LNCAP (cell line): ENCODE measurements at regions not wholly inside any gene's neighbourhood (a gene's known extent, or its start where the extent isn't known, plus 50 kb on each side); places are given as distances from the start of the nearest gene placed in this dataset.

Experiments used
- TF ChIP-seq, protein P1 (sequence below): fragments of 450-650 bp; IDR thresholded peaks from 2 replicates; pipeline ENCODE4 v1.5.1; 2017; ENCODE audit warnings: mild to moderate bottlenecking

- TF ChIP-seq, protein P1, sequence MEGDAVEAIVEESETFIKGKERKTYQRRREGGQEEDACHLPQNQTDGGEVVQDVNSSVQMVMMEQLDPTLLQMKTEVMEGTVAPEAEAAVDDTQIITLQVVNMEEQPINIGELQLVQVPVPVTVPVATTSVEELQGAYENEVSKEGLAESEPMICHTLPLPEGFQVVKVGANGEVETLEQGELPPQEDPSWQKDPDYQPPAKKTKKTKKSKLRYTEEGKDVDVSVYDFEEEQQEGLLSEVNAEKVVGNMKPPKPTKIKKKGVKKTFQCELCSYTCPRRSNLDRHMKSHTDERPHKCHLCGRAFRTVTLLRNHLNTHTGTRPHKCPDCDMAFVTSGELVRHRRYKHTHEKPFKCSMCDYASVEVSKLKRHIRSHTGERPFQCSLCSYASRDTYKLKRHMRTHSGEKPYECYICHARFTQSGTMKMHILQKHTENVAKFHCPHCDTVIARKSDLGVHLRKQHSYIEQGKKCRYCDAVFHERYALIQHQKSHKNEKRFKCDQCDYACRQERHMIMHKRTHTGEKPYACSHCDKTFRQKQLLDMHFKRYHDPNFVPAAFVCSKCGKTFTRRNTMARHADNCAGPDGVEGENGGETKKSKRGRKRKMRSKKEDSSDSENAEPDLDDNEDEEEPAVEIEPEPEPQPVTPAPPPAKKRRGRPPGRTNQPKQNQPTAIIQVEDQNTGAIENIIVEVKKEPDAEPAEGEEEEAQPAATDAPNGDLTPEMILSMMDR: no peak
These were observed 236.5 kb upstream of the F9 start for GRCh38 chrX:139293991-139294390.

DNA sequence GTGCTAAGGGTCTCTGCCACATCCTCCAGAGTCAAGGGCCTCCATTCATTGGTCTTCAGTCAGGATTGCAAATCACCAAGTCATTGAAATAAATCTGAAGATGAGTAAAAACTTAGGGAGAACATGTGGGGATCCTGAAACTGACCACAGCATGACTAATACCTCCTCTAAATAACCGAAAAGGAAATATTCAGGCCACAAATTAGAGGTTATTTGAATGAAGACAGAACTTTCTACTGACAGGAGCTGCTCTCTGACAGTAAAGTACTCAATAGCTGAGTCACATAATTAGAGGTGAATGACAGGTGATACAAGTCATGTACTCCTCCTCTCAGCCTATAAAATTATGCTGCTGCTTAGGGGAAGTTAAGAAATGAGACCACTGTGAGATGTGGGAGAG lies 240.2 kb upstream of the F9 start:
- TF ChIP-seq, protein P1: no peak

DNA sequence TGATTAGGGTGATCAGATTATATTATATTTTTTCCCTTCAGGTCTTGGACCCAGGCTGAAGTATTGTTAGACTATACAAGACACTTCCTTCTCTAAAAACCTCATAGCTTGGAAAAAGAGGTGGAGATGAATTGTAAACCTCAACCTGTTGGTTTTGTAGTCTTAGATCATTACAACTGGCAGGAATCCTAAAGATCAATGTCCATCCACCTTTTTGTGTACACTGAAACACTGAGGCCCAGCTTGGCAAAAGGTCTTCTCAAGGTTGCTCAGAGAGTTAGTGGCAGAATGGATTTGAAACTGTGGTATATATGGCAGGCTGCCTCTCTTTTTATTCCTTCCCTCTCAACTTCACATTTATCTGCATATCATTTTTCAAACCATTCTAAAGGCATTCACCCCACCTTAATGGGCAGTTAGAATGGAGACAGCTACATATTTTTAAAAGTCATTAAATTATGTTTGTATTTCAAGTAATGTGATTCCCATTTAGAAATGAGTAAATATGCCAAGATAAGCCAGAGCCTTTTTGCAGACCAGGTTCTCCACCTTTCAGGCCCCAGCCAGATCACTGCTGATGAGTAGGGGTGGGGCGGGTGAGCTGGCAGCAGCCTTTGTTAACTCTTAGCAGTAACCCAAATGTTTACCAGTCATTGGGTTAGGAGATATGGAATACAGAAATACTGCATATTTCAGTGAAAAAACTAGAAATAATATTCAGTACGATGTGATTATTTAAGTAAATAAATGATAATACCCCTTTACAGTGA lies 243.2 kb upstream of the F9 start:
- TF ChIP-seq, protein P1: no peak

DNA sequence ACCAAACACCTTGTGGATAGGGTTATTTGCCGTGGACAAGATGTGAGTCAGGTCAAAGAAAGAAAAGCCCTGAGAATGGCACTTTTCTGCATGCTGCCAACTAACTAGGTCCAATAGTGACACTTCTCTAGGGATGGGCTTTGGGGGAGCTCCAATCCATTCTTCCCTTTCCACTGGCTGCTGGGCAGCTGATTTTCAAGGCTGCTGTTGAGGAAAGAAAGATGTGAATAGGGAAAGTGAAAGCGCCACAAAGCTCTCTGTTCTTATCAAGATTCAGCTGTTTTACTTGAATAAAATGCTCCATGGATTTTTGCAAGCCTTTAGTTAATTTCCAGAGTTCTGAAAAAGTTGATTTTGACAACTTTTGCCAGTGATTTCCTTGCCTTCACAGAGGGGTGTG lies 244.2 kb upstream of the F9 start:
- TF ChIP-seq, protein P1: no peak

GRCh38 chrX:139267851-139268250 lies 262.7 kb upstream of the F9 start:
- TF ChIP-seq, protein P1: no peak

DNA sequence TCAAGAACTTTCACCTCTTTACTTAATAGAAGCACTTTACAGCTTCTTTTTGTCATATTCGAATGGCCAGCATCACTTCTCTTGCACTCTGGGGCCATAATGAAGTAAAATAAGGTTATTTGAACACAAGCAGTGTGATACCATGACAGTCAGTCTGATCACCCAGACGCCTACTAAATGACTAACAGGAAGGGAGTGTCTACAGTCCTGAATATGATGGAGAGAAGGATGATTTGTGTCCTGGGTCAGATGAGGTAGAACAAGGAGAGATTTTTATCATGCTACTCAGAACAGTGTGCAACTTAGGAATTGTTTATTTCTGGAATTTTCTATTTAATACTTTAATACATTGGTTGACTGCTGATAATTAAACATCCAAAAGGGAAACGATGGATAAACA lies 284.2 kb upstream of the F9 start:
- TF ChIP-seq, protein P1: no peak

GRCh38 chrX:139237141-139237540 lies 293.4 kb upstream of the F9 start:
- TF ChIP-seq, protein P1: no peak

DNA sequence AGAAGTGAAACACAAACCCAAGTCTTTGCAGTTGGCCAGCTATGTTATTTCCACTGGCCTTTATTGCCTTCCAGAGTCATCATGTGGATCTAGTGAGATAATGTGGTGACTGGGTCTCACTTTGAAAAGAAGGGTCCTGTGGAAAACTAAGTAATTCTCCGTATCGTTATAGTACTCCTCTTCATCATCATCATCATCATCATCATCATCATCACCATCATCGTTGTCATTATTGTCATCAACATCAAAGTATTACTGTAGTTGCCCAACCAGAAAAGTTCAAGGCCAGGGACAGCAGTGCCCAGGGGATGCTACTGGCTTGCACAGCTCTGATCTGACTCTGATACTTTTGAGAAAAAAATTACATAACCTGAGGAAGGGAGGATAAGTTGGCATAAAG lies 295.6 kb upstream of the F9 start:
- TF ChIP-seq, protein P1: no peak
